GM18907 (cell line): ENCODE measurements at regions not wholly inside any gene's neighbourhood (a gene's known extent, or its start where the extent isn't known, plus 50 kb on each side); places are given as distances from the start of the nearest gene placed in this dataset.
A peak's percentile ranks its signal among the peaks of the same experiment; 100 is the strongest.

Source experiments
- ATAC-seq: cut with Tn5 transposase; IDR thresholded peaks from one replicate; pipeline ENCODE4 v1.9.1; 2021; ENCODE audit warnings: mild to moderate bottlenecking, moderate library complexity; ENCODE audit not compliant: unreplicated experiment

DNA sequence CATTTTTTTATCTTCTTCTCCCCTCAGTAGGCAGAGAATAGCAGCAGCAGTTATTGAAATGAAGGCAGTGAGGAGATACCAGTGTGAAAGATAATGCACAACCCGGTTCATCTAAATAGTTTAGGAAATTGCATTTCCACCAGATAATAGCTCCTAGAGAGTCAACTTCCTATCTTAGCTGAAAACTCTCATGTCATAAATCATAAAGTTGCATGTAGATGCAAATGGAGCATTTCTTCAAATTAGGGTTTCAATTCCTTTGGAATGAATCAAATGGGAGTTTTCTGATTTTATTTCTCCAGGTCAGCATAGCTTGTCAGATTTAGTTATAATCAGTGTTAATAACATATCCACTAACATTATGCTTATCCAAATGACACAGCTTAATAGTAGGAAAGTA, 335.3 kb downstream of the CNTNAP4 start:
- no peak for ATAC-seq

DNA sequence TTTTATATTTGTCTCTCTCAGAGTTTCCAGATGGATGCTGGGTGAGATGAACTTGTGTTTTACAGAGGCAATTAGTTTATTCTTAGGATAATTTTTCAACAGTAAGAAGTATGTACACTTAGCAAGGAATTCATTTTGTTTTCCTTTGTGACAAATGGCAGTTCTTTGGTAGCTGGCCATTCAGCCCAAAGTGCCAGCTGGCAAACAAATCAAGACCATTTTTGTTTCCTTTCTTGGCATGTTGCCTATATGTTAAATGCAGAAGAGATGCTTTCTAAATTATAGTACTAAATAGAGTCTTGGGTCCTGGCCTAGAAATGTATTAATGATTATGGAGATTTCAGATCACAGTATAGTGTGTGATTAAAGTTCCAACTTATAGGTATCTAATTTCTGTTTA, 337.1 kb downstream of the CNTNAP4 start:
- no peak for ATAC-seq

GRCh38 chr16:76622876-76623275, 345.7 kb downstream of the CNTNAP4 start:
- no peak for ATAC-seq

GRCh38 chr16:76634847-76635697, 357.9 kb downstream of the CNTNAP4 start:
- no peak for ATAC-seq

DNA sequence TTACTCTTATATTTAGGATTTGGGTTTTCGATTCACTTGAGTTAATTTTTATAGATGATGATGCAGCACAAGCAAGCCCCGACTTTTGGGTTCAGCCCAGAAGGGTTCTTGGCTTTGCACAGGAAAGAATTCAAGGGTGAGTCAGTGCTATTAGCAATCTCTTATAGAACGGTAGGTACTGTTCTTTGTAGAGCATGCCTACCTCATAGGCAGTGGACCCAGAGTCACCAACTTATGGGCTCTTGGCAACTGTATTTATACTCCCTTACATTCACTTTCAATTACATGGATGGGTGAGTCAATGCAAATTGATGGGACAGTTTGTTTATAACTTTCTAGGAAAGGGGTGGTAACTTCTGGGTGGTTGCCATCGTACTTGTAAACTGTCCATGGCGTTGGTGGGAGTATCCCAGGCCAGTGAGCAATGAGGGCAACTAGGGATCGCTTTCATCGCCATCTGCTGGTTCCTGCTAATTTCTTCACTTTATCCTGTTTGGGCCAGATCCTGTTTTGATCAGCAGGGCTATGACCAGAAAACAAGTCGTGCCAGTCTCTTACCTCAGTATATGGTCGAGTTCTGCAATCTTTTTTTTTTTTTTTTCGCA, 362.6 kb downstream of the CNTNAP4 start:
- peak; percentile 55 for ATAC-seq

- no peak for ATAC-seq
Observed at GRCh38 chr16:76650582-76650981, 373.4 kb downstream of the CNTNAP4 start.

- peak; percentile 93 for ATAC-seq
Observed at GRCh38 chr16:76653390-76654026, 376.3 kb downstream of the CNTNAP4 start.

GRCh38 chr16:76654088-76654820, 377.1 kb downstream of the CNTNAP4 start:
- no peak for ATAC-seq

DNA sequence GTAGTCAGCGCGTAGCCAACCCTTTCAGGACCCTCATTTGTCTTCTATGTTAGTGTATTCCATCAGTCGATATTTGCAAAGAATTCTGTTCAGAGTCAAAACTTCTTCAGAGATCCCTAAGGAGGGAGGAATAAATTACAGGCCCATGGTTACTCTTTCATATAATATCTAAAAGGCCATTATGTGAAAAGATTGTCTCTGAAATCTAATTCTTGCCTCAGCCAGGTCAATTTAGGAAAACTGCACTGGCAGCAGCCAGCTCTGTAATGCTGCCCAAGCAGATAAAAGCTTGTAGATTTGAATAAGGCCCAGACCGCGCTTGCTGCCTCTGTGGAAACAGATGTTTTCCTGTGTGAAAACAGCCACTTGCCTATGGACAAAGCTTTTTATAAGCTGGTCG, 379.8 kb downstream of the CNTNAP4 start:
- no peak for ATAC-seq

GRCh38 chr16:76661691-76662235, 384.6 kb downstream of the CNTNAP4 start:
- ATAC-seq, result no peak

- peak; percentile 74 for ATAC-seq
Observed at GRCh38 chr16:76665571-76666275, 388.5 kb downstream of the CNTNAP4 start.

DNA sequence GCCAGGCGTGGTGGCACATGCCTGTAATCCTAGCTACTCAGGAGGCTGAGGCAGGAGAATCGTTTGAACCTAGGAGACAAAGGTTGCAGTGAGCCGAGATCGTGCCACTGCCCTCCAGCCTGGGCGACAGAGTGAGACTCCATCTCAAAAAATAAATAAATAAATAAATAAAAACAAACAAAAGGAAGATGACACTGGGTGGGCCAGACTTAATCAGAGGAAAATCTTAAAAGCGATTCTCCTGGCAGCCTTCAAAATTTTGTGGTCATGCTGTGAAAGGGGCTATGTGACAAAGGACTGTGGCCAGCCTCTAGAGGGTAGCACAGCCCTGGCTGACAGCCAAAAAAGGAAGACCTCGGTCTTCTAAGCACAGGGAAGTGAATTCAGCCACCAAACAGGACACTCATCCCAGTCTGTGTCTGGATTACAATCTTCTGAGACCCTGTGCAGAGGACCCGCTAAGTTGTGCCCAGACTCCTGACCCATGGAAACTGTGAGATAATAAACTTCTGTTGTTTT, 391.1 kb downstream of the CNTNAP4 start:
- ATAC-seq, result no peak

DNA sequence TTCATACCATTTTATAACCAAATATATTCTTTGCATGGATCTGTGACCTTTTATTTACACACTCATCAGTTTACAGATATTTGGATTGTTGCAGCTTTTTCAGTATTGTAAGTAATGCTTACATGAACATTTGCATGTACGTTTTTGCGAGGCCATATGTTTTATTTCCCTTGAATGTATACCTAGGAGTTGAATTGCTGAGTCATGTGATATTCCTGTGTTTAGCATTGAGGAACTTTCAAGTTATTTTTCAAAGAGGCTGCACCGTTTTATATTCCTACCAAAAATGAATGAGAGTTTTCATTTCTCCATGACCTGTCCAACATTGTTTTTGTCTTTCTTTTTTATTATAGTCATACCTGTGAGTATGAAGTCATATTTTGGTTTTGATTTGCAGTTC, 392.1 kb downstream of the CNTNAP4 start:
- ATAC-seq, result no peak

DNA sequence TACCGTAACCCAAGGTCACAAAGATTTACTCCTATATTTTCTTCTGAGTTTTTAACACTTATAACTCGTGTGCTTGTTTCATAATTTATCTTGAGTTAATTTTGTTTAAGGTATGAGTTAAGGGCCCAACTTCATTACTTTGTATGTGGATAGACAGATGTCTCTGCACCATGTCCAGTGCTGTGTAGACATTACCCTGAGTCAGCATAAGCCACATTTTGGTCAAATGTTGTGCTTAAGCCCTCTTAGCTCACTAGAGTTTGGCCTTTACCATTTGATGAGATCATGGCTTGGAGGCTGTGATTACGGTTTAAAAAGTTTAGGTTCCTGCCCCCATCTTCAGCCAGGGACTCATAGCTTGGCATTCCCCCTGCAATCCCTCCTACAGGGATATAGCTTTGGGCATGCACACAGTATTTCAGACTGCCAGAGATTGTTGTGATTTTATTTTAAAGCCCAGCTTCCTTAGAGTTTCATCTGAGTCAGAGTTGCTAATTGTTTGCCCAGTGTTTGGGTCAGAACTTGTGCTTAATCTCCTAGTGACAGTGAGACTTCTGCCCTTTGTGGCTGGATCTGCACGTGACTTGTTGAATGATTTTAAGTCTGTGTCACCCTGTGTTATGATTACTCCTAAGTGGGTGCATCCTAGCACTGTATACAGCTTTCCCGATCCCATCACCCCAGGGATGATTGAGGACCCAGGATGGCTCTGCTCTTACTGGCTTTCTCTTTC, 393.1 kb downstream of the CNTNAP4 start:
- no peak for ATAC-seq

DNA sequence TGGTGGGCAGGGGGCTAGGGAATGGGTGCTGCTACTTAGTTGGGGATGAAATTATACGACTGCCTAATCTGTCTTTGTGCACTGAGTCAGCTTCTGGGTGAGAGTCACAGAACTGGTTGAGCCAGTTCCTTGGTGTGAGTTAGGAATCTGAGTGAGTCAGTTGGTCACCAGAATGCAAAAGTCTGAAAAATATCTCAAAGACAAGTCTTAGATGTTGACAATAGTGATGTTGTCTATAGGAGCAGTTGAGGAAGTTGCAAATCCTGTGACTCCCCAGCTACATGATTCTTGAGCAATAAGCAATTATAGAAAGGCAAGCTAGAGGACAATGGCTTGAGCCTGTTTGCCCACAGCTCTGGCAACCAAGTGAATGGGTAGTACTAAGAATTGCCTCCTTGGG, 399.2 kb downstream of the CNTNAP4 start:
- no peak for ATAC-seq

DNA sequence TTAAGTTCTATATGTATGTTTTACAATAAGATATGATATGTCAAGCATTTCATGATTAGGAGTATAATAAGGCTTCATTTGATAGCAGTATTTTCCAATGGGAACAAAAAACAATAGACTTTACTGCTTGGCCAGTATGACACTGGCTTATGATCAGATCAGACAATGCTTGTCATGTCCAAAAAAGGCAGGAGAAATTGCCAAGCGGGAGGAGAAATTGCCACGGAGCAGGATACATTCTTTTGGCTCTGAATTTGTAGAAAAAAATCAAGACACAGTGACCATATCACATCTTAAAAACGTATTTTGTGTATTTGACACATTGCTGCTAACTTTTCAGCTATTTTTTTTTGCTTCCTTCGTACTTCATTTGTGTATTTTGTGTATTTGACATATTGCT, 404.1 kb downstream of the CNTNAP4 start:
- no peak for ATAC-seq

DNA sequence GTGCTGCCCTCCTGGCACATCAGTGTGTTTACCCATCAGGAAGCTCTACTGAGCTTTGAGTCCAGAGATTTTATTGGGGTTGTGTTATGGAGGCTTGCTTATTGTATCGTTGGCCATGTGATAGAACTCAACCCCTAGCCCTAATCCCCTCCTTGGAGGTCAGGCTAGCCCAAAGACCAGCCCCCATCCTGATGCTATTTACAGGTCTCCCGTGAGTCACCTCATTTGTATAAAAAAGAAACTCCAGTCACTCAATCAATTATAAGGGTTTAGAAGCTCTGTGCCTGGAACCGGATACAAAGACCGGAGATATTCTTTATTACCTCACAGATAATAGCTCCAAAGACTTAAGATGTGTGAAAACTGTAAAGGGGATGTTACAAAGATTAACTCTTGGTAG, 405.9 kb downstream of the CNTNAP4 start:
- no peak for ATAC-seq

DNA sequence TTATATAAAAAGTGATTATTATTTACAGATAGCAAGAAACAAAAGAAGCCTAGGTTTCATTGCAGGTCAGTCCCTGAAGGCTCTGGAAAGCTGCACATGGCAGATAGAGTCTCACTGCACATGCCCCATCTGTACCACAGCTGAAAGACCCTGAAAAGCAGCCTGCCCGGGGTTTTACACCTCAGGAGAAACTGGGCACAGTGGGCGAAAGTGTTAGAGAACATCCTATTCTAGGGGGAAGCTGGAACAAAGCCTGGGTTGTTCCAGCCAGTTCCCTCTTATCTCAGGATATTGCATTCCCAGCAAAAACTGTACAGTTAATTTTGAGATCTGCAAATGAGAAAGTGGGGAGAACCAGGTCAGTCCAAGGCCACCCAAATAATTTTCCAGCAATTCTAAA, 419.7 kb downstream of the CNTNAP4 start:
- ATAC-seq, result no peak

DNA sequence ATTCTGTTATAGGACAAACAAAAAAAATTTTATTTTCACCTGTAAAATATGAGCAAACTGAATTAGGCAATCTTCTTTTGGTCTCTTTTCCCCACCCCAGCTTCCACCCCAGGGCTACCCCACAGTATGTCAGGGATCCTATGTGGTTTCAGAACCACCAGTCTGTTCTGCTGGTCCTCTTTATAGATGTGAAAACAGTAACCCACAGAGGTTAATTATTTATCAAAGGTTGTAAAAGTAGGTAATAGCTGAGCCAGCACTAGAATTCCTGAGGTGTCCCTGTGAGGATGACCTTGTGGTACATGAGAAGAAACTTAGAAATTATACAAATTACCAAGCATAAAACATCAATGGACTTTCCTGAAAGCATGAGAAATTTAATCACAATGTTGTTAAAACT, 428.7 kb downstream of the CNTNAP4 start:
- ATAC-seq, result no peak

- ATAC-seq, result no peak
Observed at GRCh38 chr16:76713191-76713590, 436.0 kb downstream of the CNTNAP4 start.
